Upper lobe of left lung (tissue), 4 donors: ENCODE measurements at regions not wholly inside any gene's neighbourhood (a gene's known extent, or its start where the extent isn't known, plus 50 kb on each side); places are given as distances from the start of the nearest gene placed in this dataset.

Source experiments
- EP300 ChIP-seq, 4 donors: sonication (generic); formaldehyde crosslinking; IDR thresholded peaks; one replicate each; pipeline ENCODE4 v1.5.1; 2017; ENCODE audit warnings: antibody characterized with exemption in 4 of 4, control low read depth in 2 of 4
- POLR2A ChIP-seq, 4 donors: fragments of 450-650 bp; IDR thresholded peaks; one replicate each; pipeline ENCODE4 v1.5.1; 2016 to 2017; ENCODE audit warnings: antibody characterized with exemption in 4 of 4, mild to moderate bottlenecking in 2 of 4
- POLR2AphosphoS5 ChIP-seq, 2 donors: sonication (generic); formaldehyde crosslinking; IDR thresholded peaks; one replicate each; pipeline ENCODE4 v1.5.1; 2017; ENCODE audit warnings: antibody characterized with exemption in 2 of 2
- TF ChIP-seq, protein P1 (sequence below), 6 experiments: fragments of 450-650 bp in 4 of 6; fragments of 200-600 bp in 2 of 6; sonication (generic) in 2 of 6; IDR thresholded peaks; one replicate each; pipeline ENCODE4 v1.5.1; 2016 to 2019; ENCODE audit warnings: antibody characterized with exemption in 6 of 6

- TF ChIP-seq POLR2A (IDR thresholded peaks at IDR 0.05) (no peak), EP300 (IDR thresholded peaks at IDR 0.05) (no peak), POLR2AphosphoS5 (IDR thresholded peaks at IDR 0.05) (no peak)
- TF ChIP-seq, protein P1, sequence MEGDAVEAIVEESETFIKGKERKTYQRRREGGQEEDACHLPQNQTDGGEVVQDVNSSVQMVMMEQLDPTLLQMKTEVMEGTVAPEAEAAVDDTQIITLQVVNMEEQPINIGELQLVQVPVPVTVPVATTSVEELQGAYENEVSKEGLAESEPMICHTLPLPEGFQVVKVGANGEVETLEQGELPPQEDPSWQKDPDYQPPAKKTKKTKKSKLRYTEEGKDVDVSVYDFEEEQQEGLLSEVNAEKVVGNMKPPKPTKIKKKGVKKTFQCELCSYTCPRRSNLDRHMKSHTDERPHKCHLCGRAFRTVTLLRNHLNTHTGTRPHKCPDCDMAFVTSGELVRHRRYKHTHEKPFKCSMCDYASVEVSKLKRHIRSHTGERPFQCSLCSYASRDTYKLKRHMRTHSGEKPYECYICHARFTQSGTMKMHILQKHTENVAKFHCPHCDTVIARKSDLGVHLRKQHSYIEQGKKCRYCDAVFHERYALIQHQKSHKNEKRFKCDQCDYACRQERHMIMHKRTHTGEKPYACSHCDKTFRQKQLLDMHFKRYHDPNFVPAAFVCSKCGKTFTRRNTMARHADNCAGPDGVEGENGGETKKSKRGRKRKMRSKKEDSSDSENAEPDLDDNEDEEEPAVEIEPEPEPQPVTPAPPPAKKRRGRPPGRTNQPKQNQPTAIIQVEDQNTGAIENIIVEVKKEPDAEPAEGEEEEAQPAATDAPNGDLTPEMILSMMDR (IDR thresholded peaks at IDR 0.05): no peak
Measured at GRCh38 chr7:26444555-26444954, 152.9 kb downstream of the SNX10 start.
